ENCODE measurements at regions not wholly inside any gene's neighbourhood (a gene's known extent, or its start where the extent isn't known, plus 50 kb on each side); places are given as distances from the start of the nearest gene placed in this dataset.
"Not testable (repeated sequence)": the region's sequence is repeated elsewhere in the genome, so short reads cannot be mapped to it uniquely, and the experiment has no call there.

DNA sequence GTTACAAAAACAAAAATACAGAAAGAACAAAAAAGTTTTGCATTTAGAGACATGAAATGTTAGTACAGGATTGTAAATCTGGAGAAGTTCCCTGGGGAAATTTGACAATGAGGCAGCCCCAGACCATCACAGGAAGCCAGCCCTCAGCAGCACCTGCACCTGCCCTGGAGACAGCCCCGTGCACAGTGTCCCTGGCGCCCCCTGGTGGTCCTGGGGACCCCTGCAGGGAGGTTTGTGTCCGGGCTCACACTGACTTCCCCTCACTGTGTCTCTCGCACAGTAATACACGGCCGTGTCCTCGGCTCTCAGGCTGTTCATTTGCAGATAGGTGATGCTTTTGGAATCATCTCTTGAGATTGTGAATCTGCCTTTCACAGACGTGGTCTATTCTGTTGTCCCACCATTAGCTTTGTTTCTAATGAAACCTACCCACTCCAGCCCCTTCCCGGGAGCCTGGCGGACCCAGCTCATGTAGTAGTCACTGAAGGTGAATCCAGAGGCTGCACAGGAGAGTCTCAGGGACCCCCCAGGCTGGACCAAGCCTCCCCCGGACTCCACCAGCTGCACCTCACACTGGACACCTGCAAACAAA is 1248.6 kb downstream of the TMEM121 start:
- peak; percentile 78 for DNase-seq

DNA sequence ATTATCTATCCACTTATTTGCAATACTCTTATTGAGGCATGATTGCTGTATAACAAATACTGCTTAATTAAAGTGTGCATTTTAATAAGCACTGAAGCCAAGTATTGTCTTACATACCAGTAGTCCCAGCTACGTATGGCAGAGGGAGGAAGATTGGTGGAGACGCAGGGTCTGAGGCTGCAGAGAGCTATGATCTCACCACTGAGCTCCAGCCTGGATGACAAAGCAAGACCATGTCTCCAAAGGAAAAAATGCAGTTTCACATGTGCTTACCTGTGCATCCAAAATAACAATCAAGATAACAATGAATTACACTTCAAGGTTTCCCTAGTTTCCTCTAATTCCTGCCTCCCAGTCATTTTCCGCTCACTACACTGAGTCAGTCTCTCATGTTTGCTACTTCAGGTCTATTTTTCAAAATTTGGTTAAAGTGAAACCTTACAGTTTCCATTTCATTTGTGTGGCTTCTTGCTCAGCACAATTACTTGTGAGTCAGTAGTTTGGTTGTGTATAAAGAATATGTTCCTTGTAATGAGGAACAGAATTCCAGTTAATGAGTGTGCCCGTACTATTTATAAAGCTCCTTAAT is 1250.1 kb downstream of the TMEM121 start:
- no peak for DNase-seq

- no peak for DNase-seq
These were observed 1252.6 kb downstream of the TMEM121 start for GRCh38 chr14:106778986-106779385.

DNA sequence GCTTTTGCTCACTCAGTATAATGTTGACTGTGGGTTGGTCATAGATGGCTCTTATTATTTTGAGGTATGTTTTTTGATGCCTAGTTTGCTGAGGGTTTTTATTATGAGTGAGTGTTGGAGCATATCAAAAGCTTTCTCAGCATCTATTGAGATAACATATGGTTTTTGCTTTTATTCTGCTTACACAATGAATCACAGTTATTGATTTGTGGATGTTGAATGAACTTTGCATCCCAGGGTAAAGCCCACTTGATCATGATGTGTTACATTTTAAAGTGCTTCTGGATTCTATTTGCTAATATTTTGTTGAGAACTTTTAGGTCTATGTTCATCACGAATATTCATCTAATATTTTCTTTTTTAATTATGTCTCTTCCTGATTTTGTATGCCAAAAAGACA is 1260.3 kb downstream of the TMEM121 start:
- DNase-seq: no peak

- no peak for DNase-seq
These were observed 1261.2 kb downstream of the TMEM121 start for GRCh38 chr14:106787626-106788025.

DNA sequence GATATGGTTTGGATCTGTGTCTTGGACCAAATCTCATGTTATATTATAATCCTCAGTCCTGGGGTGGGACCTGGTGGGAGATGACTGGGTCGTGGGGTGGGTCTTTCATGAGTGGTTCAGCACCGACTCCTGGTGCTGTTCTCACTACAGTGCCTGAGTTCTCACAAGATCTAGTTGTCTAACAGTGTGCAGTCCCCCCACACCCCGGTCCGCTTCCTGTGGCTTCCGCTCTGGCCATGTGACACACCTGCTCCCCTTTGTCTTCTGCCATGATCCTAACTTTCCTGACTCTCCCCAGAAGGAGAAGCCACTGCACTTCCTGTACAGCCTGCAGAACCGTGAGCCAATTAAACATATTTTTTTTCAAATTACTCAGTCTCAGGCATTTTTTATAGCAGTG is 1262.2 kb downstream of the TMEM121 start:
- no peak for DNase-seq

- DNase-seq: no peak
These were observed 1262.9 kb downstream of the TMEM121 start for GRCh38 chr14:106789318-106789717.

- peak; percentile 77 for DNase-seq
These were observed 1264.0 kb downstream of the TMEM121 start for GRCh38 chr14:106790189-106791036.

GRCh38 chr14:106792543-106792942 is 1266.2 kb downstream of the TMEM121 start:
- no peak for DNase-seq

- not testable (repeated sequence) for DNase-seq
These were observed 1271.8 kb downstream of the TMEM121 start for GRCh38 chr14:106798166-106798565.

DNA sequence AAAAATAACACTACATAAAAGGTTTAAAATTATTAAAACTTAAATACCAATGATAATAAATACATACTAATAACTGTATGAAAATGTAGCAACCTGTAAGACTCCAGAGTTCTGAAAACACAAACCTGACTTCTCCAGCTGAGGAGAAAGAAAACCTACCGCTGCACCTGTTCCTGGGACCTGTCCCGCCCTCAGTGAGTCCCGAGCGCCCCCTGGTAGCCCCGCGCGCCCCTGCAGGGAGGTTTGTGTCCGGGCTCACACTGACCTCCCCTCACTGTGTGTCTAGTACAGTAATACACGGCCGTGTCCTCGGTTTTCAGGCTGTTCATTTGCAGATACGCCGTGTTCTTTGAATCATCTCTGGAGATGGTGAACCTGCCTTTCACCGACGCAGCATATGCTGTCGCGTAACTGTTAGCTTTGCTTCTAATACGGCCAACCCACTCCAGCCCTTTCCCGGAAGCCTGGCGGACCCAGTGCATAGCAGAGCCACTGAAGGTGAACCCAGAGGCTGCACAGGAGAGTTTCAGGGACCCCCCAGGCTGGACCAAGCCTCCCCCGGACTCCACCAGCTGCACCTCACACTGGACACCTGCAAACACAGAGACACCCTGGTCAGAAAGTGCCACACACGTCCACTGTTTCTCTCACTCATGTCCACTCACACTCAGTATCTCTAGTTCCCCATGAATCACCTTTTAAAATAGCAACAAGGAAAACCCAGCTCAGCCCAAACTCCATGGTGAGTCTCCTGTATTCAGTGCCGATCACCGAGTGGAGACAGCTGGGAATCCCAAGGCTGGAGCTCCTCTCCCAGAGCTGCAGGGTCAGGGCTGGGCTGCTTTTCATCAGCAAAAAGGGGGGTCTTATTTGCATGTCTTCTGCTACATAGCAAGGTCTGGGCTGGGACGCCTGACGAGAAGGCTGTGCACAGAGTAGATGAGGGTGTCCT is 1276.3 kb downstream of the TMEM121 start:
- DNase-seq: no peak

DNA sequence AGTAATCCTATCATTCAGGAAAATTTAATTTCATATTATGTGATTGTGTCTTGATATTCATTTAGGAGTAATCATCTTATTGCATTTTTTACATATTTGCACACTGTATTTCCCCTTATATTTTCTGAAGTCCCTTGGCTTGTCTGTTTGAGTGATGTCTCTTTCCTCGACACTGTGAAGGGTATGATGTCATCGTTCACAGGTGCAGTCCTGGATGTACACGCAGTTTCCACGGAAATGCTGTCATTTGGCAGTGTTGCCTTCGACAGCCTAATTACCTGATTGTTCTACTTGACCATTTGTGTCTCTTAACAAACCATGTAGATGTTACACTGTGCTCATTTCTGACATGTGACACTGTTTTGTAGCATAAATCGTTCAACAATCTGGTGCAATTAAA is 1277.0 kb downstream of the TMEM121 start:
- no peak for DNase-seq

GRCh38 chr14:106807493-106807892 is 1281.1 kb downstream of the TMEM121 start:
- DNase-seq: no peak

- no peak for DNase-seq
These were observed 1282.1 kb downstream of the TMEM121 start for GRCh38 chr14:106808458-106808857.

DNA sequence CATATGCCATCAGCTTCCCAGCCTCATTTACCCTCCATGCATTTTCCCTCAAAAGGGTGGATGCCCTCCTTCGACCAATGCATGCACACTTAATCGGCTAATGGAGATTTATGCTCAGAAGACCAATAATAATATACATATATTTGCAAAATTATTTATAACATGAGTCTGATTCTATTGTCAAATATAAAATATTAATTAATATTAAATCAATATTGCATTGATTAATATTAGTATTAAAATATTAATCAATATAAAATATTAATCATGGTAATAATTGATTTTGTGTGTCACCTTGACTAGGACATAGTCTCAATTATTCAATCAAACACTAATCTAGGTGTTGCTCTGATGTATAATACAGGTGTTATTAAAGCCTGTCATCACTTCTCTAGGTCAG is 1282.5 kb downstream of the TMEM121 start:
- no peak for DNase-seq

- no peak for DNase-seq
These were observed 1283.2 kb downstream of the TMEM121 start for GRCh38 chr14:106809615-106810014.

DNA sequence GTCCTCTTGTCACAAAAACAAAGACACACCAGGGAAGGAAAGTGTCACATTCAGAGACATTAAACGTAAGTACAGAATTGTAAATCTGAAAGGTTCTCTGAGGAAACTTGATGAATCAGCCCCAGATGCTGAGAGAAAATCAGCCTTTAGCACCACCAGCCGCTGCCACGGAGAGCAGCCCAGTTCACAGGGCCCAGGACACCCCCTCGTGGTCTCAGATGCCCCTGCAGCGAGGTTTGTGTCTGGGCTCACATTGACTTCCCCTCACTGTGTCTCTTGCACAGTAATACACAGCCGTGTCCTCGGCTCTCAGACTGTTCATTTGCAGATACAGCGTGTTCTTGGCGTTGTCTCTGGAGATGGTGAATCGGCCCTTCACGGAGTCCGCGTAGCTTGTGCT is 1283.8 kb downstream of the TMEM121 start:
- DNase-seq: not testable (repeated sequence)

- DNase-seq: no peak
These were observed 1284.8 kb downstream of the TMEM121 start for GRCh38 chr14:106811162-106811561.

DNA sequence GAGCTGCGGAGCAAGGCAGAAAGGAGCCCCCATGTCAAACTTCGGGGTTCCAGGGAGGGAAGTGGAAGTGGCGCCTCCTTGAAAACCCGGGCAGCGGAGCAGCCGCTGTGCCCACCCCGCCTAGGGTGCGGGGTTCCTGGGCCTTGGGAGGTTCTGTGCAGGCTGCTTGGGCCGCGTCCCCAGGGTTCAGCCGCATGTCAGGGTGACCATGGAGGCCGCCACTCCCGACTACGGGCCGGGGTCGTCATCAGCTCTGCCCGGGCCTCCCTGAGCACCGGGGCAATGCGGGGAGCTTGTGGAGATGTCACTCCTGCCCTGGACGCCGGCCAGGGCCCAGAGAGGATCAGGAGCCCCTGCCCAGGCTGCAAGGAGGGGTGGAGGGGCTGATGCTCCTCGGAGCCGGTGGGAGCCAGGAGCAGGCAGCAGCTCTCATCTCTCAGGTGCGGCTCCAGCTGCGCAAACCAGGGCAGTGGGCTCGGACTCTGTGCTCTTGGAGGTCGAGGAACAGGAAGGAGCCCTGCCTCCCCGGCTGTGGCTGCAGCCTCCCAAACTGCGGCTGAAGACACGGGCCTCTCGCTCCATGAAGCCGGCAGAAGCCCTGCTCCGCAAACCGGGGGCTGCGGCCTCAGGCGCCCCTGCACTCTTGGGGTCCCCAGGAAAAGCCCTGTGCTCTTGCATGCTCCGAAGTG is 1286.5 kb downstream of the TMEM121 start:
- no peak for DNase-seq

DNA sequence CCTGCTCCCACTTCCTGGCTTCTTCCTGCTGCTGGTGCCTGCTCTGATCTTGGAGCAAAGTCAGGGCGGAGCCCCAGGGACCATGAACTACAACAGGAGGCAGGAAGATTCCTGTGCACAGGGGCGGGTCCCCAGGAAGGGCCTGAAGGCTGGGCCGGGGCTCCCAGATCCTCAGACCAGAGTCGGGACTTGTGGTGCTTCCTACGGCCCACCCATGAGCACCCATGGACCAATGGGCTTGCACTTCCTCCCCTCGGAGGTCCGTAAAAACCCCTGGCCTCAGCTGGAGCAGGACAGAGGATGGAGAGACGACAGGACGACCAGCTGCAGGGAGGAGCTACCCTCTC is 1287.1 kb downstream of the TMEM121 start:
- no peak for DNase-seq

DNA sequence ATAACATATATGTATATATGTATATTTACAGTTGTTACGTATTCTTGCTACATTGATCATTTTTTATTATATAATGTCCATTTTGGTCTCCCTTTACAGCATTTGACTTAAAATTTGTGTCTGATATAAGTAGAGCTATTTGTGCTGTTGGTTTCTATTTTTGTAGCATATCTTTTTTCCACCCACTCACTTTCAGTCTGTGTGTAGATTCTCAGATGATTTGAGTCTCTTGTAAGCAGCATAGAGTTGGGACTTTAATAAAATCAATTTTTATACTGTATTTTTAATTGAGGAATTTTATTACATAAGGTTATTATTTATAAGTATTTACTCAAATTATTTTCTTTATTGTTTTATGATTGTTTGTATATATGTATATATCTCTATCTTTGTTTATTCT is 1293.7 kb downstream of the TMEM121 start:
- DNase-seq: no peak

DNA sequence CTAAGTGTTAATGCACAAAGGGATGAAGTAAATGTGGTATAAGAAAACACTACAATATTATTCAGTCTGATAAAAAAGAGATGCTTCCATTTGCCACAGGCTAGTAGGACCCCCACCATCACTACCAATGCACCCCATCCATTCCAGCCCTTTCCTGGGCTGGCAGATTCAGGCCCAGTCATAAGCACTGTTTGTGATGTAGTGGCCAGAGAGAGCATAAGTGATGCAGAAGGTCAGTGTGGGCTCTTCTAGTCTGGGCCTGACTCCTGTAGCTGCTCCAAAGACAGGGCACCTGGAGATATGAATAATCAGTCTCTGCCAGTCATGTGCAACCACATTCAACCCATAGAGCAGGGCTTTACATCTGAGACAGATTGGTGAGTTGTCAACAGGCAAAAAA is 1294.7 kb downstream of the TMEM121 start:
- no peak for DNase-seq

- DNase-seq: no peak
These were observed 1296.5 kb downstream of the TMEM121 start for GRCh38 chr14:106822905-106823304.
